SKM-1 treated with dmso at 0.1 percent for 144 hours (cell line): ENCODE measurements at regions not wholly inside any gene's neighbourhood (a gene's known extent, or its start where the extent isn't known, plus 50 kb on each side); places are given as distances from the start of the nearest gene placed in this dataset.
"Not testable (repeated sequence)": the region's sequence is repeated elsewhere in the genome, so short reads cannot be mapped to it uniquely, and the experiment has no call there.

Source experiments
- DNase-seq: peaks from one replicate; lab custom pipeline; 2025; ENCODE audit not compliant: unreplicated experiment; lab: John Stamatoyannopoulos, UW

GRCh38 chr1:68828013-68828412 lies 331.1 kb upstream of the DEPDC1 start:
- DNase-seq = no peak

- no peak for DNase-seq
These were observed 334.4 kb upstream of the DEPDC1 start for GRCh38 chr1:68831281-68831680.

GRCh38 chr1:68848017-68848416 lies 351.1 kb upstream of the DEPDC1 start:
- no peak for DNase-seq

- no peak for DNase-seq
These were observed 371.7 kb upstream of the DEPDC1 start for GRCh38 chr1:68868606-68869005.

- DNase-seq = no peak
These were observed 376.3 kb upstream of the DEPDC1 start for GRCh38 chr1:68873144-68873543.

- not testable (repeated sequence) for DNase-seq
These were observed 384.7 kb upstream of the DEPDC1 start for GRCh38 chr1:68881330-68882194.

GRCh38 chr1:68889471-68889870 lies 392.6 kb upstream of the DEPDC1 start:
- no peak for DNase-seq

GRCh38 chr1:68890736-68891135 lies 393.9 kb upstream of the DEPDC1 start:
- no peak for DNase-seq

- DNase-seq = no peak
These were observed 407.6 kb upstream of the DEPDC1 start for GRCh38 chr1:68904477-68904876.

GRCh38 chr1:68906431-68906830 lies 409.5 kb upstream of the DEPDC1 start:
- no peak for DNase-seq

GRCh38 chr1:68907491-68907890 lies 410.6 kb upstream of the DEPDC1 start:
- no peak for DNase-seq

GRCh38 chr1:68908316-68908715 lies 411.4 kb upstream of the DEPDC1 start:
- no peak for DNase-seq

- DNase-seq = no peak
These were observed 419.5 kb upstream of the DEPDC1 start for GRCh38 chr1:68916221-68916902.

GRCh38 chr1:68917456-68917855 lies 420.6 kb upstream of the DEPDC1 start:
- DNase-seq = no peak

GRCh38 chr1:68918563-68918962 lies 421.7 kb upstream of the DEPDC1 start:
- DNase-seq = no peak

GRCh38 chr1:68919075-68919474 lies 422.2 kb upstream of the DEPDC1 start:
- no peak for DNase-seq

GRCh38 chr1:68923475-68924088 lies 426.7 kb upstream of the DEPDC1 start:
- not testable (repeated sequence) for DNase-seq

GRCh38 chr1:68930101-68930500 lies 433.2 kb upstream of the DEPDC1 start:
- DNase-seq = no peak

GRCh38 chr1:68936530-68936929 lies 439.6 kb upstream of the DEPDC1 start:
- no peak for DNase-seq

- DNase-seq = no peak
These were observed 441.3 kb upstream of the DEPDC1 start for GRCh38 chr1:68938051-68938666.

- no peak for DNase-seq
These were observed 453.2 kb upstream of the DEPDC1 start for GRCh38 chr1:68950036-68950435.

- no peak for DNase-seq
These were observed 456.4 kb upstream of the DEPDC1 start for GRCh38 chr1:68953311-68953710.
